ENCODE measurements at regions not wholly inside any gene's neighbourhood (a gene's known extent, or its start where the extent isn't known, plus 50 kb on each side); places are given as distances from the start of the nearest gene placed in this dataset.

GRCh38 chr12:107847430-107847829 lies 72.9 kb downstream of the ASCL4 start (continued):
- TF ChIP-seq RFX5 (IDR thresholded peaks at IDR 0.05; ENCODE audit: low read depth, low read length) = no peak

- H3K4ac ChIP-seq (ENCODE audit: low read depth, low read length) = no peak overlapping the region
- CTCF ChIA-PET = no interaction called here
- no peak overlapping the region for H2BK20ac ChIP-seq (ENCODE audit: low read depth, low read length)
- no peak overlapping the region for H4K91ac ChIP-seq (ENCODE audit: insufficient read depth, low read depth, low read length)
- H3K79me1 ChIP-seq (ENCODE audit: low read depth in 1 of 2, low read length in 2 of 2) = no peaks in the 10 kb centered on the region
- H2AFZ ChIP-seq (replicated peaks; ENCODE audit: low read length, poor library complexity) = no peak overlapping the region
- POLR2A ChIA-PET (ENCODE audit: unreplicated experiment) = no interaction called here
- H2BK5ac ChIP-seq (ENCODE audit: low read depth, low read length, poor library complexity, severe bottlenecking) = no peak overlapping the region
- H3K4me3 ChIP-seq (ENCODE audit: insufficient read depth, low read depth, low read length) = no peak overlapping the region
- peaks cover 36% of the 10 kb centered on the region for H3K27me3 ChIP-seq (ENCODE audit: control insufficient read depth, insufficient read depth, low read length)
- intact Hi-C loops (cut with micrococcal nuclease) (no loop called here), dilution Hi-C loops (cut with HindIII; ENCODE audit: low sequenced_read_pairs, unreplicated experiment) (no loop called here), in situ Hi-C loops (cut with MboI; ENCODE audit: low sequenced_read_pairs) (no loop called here)
- H3K9me3 ChIP-seq (ENCODE audit: control insufficient read depth, insufficient read depth, low read length) = no peaks in the 10 kb centered on the region
- TF ChIP-seq ELK1 (IDR thresholded peaks at IDR 0.05; ENCODE audit: borderline replicate concordance, low read depth, low read length) = no peak
- TF ChIP-seq, protein P1, sequence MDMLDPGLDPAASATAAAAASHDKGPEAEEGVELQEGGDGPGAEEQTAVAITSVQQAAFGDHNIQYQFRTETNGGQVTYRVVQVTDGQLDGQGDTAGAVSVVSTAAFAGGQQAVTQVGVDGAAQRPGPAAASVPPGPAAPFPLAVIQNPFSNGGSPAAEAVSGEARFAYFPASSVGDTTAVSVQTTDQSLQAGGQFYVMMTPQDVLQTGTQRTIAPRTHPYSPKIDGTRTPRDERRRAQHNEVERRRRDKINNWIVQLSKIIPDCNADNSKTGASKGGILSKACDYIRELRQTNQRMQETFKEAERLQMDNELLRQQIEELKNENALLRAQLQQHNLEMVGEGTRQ (IDR thresholded peaks at IDR 0.05; ENCODE audit: low read depth, low read length) = no peak
- TF ChIP-seq MAFK (IDR thresholded peaks at IDR 0.05; ENCODE audit: low read depth, low read length) = no peak
- no peak for TF ChIP-seq MAZ (IDR thresholded peaks at IDR 0.05; ENCODE audit: borderline replicate concordance, low read depth, low read length)
- no peak for TF ChIP-seq NFE2L2 (IDR thresholded peaks at IDR 0.05; ENCODE audit: low read depth, low read length)
- no peak for TF ChIP-seq RCOR1 (IDR thresholded peaks at IDR 0.05; ENCODE audit: insufficient replicate concordance, low read length)
- no peak for TF ChIP-seq CHD1 (IDR thresholded peaks at IDR 0.05; ENCODE audit: low read depth, low read length)
- no peak for TF ChIP-seq SMC3 (IDR thresholded peaks at IDR 0.05; ENCODE audit: low read depth, low read length)
- TF ChIP-seq RFX5 (IDR thresholded peaks at IDR 0.05; ENCODE audit: low read depth, low read length) = no peak
- no peak for TF ChIP-seq POLR2A (IDR thresholded peaks at IDR 0.05; ENCODE audit: low read depth, low read length)
- TF ChIP-seq MXI1 (IDR thresholded peaks at IDR 0.05; ENCODE audit: borderline replicate concordance, low read depth, low read length) = no peak
- no peak for TF ChIP-seq BHLHE40 (IDR thresholded peaks at IDR 0.05; ENCODE audit: low read depth, low read length)
- TF ChIP-seq, protein P2, sequence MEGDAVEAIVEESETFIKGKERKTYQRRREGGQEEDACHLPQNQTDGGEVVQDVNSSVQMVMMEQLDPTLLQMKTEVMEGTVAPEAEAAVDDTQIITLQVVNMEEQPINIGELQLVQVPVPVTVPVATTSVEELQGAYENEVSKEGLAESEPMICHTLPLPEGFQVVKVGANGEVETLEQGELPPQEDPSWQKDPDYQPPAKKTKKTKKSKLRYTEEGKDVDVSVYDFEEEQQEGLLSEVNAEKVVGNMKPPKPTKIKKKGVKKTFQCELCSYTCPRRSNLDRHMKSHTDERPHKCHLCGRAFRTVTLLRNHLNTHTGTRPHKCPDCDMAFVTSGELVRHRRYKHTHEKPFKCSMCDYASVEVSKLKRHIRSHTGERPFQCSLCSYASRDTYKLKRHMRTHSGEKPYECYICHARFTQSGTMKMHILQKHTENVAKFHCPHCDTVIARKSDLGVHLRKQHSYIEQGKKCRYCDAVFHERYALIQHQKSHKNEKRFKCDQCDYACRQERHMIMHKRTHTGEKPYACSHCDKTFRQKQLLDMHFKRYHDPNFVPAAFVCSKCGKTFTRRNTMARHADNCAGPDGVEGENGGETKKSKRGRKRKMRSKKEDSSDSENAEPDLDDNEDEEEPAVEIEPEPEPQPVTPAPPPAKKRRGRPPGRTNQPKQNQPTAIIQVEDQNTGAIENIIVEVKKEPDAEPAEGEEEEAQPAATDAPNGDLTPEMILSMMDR (conservative IDR thresholded peaks at IDR 0.05; ENCODE audit: low read depth, low read length) = no peak
- no peak for TF ChIP-seq CEBPB (IDR thresholded peaks at IDR 0.05; ENCODE audit: low read depth, low read length)
- no peak for TF ChIP-seq RAD21 (IDR thresholded peaks at IDR 0.05; ENCODE audit: low read length)
- no peak for TF ChIP-seq FOS (IDR thresholded peaks at IDR 0.05; ENCODE audit: low read depth, low read length)
- H3K18ac ChIP-seq (ENCODE audit: low read depth, low read length) = no peak overlapping the region
- no peak overlapping the region for H2BK120ac ChIP-seq (ENCODE audit: low read depth, low read length)
- H3K23ac ChIP-seq (ENCODE audit: low read depth, low read length) = no peak overlapping the region
- no peak for ATAC-seq (ENCODE audit: low read depth)
- no peak for DNase-seq
- H3K9ac ChIP-seq (ENCODE audit: low read depth, low read length) = no peak overlapping the region
- no peak overlapping the region for H4K8ac ChIP-seq (ENCODE audit: low read depth in 2 of 2, low read length in 2 of 2)
- no peaks in the 10 kb centered on the region for H3K36me3 ChIP-seq (ENCODE audit: control insufficient read depth, insufficient read depth, low read length)
- no peak overlapping the region for H3K56ac ChIP-seq (ENCODE audit: extremely low read depth, insufficient read depth, low read length)
- H4K20me1 ChIP-seq (ENCODE audit: insufficient read depth, low read length) = no peaks in the 10 kb centered on the region
- no peak overlapping the region for H3K4me2 ChIP-seq (ENCODE audit: low read depth, low read length)
- no TSS peak for BruUV-seq (replicated peaks)
- no peak overlapping the region for H3K14ac ChIP-seq (replicated peaks; ENCODE audit: low read depth, low read length)
- peak overlapping the region; percentile 9 for H2AK9ac ChIP-seq (replicated peaks; ENCODE audit: low read depth, low read length, poor library complexity)
- H2BK15ac ChIP-seq (ENCODE audit: low read depth, low read length) = no peak overlapping the region
- H3K4me1 ChIP-seq (ENCODE audit: control insufficient read depth, insufficient read depth, low read length) = no peaks in the 10 kb centered on the region
- no peak overlapping the region for H2AK5ac ChIP-seq (ENCODE audit: low read depth, low read length)
- no peaks in the 10 kb centered on the region for H3K9me1 ChIP-seq (ENCODE audit: insufficient read depth, low read length)
- WGBS, 2 experiments (ENCODE audit: extremely low coverage in 2 of 2, insufficient read length in 1 of 2) = no CpG with 5 or more reads among the region's 3 CpGs
- H4K5ac ChIP-seq (ENCODE audit: low read depth, low read length) = no peak overlapping the region
- no peak overlapping the region for H3K27ac ChIP-seq (ENCODE audit: insufficient read depth, low read length)
These were observed 73.3 kb downstream of the ASCL4 start for GRCh38 chr12:107847830-107848229.

All from IMR-90 (cell line).